B cell (primary cell): ENCODE measurements at regions not wholly inside any gene's neighbourhood (a gene's known extent, or its start where the extent isn't known, plus 50 kb on each side); places are given as distances from the start of the nearest gene placed in this dataset.

Source experiments
- ATAC-seq: fragments of 200-7000 bp; cut with Tn5 transposase; one replicate; pipeline ENCODE4 v1.10.0; 2021; ENCODE audit warnings: low read depth, mild to moderate bottlenecking, moderate number of reproducible peaks, moderate library complexity
- CTCF ChIA-PET: fragments of 350-600 bp; sonication (Branson Sonifier 250); formaldehyde crosslinking; loops from one replicate; lab custom pipeline; 2021; ENCODE audit warnings: antibody characterized with exemption, inconsistent platforms; lab: Charles Lee
- POLR2A ChIA-PET: fragments of 350-600 bp; sonication (Branson Sonifier 250); formaldehyde crosslinking; loops from one replicate; lab custom pipeline; 2021; ENCODE audit warnings: antibody characterized with exemption; lab: Charles Lee
- DNase-seq: peaks from one replicate; pipeline ENCODE4 v3.0.0; 2013
- H2AFZ ChIP-seq: 2 replicates; pipeline ENCODE4 v1.6.1; 2012; ENCODE audit warnings: mild to moderate bottlenecking, low read depth, low read length; ENCODE audit not compliant: insufficient read depth, poor library complexity, severe bottlenecking
- H3K27ac ChIP-seq, 2 donors: 1 replicate in 1 of 2; 2 replicates in 1 of 2; pipeline ENCODE4 v1.5.1; 2012 to 2013; ENCODE audit warnings: low read length in 2 of 2, mild to moderate bottlenecking in 2 of 2, moderate library complexity in 1 of 2
- H3K27me3 ChIP-seq, 4 experiments: fragments of 200-600 bp in 1 of 4; sonication (generic) in 1 of 4; replicated peaks in 1 of 4; 1 replicate in 2 of 4; 2 replicates in 2 of 4; pipeline versions ENCODE4 v1.6.1 to v1.7.0; 2013 to 2016; ENCODE audit warnings: low read length in 3 of 4, mild to moderate bottlenecking in 2 of 4, mixed read lengths in 1 of 4, moderate library complexity in 1 of 4; ENCODE audit not compliant: insufficient read depth in 4 of 4, control insufficient read depth in 3 of 4; ENCODE audit errors: control extremely low read depth in 1 of 4
- H3K36me3 ChIP-seq, 2 experiments: replicated peaks in 1 of 2; 1 replicate in 1 of 2; 2 replicates in 1 of 2; pipeline versions ENCODE4 v1.6.1 to v1.7.1; 2013; ENCODE audit warnings: low read length in 1 of 2; ENCODE audit not compliant: insufficient read depth in 2 of 2, control insufficient read depth in 1 of 2; ENCODE audit errors: control extremely low read depth in 1 of 2, extremely low read depth in 1 of 2
- H3K4me1 ChIP-seq, 2 donors: fragments of 200-600 bp in 1 of 2; sonication (generic) in 1 of 2; 1 replicate in 1 of 2; 2 replicates in 1 of 2; pipeline versions ENCODE4 v1.5.1 to v1.6.1; 2013 to 2017; ENCODE audit warnings: low read length in 2 of 2; ENCODE audit not compliant: control insufficient read depth in 2 of 2, insufficient read depth in 2 of 2
- H3K4me2 ChIP-seq: replicated peaks from 2 replicates; pipeline ENCODE3; 2012; ENCODE audit warnings: mild to moderate bottlenecking, low read depth, low read length; ENCODE audit not compliant: poor library complexity, severe bottlenecking
- H3K4me3 ChIP-seq, 5 experiments: fragments of 200-600 bp in 1 of 5; sonication (generic) in 1 of 5; 1 replicate in 3 of 5; 2 replicates in 2 of 5; pipeline versions ENCODE4 v1.5.1 to v1.7.0; 2011 to 2016; ENCODE audit warnings: low read length in 4 of 5, mild to moderate bottlenecking in 4 of 5, low read depth in 2 of 5, control low read depth in 1 of 5, moderate library complexity in 1 of 5; ENCODE audit not compliant: insufficient read depth in 1 of 5; ENCODE audit errors: control extremely low read depth in 1 of 5, extremely low read depth in 1 of 5
- H3K79me2 ChIP-seq: fragments of 200-600 bp; sonication (generic); one replicate; pipeline ENCODE4 v1.6.0; 2016; ENCODE audit warnings: low read length; ENCODE audit not compliant: control insufficient read depth, insufficient read depth
- H3K9ac ChIP-seq: fragments of 200-600 bp; sonication (generic); 2 replicates; pipeline ENCODE4 v1.6.1; 2017; ENCODE audit warnings: mild to moderate bottlenecking, low read length, moderate library complexity
- H3K9me3 ChIP-seq, 3 donors: one replicate each; pipeline versions ENCODE4 v1.6.1 to v1.7.1; 2013; ENCODE audit warnings: low read length in 2 of 3; ENCODE audit not compliant: control insufficient read depth in 2 of 3, insufficient read depth in 1 of 3; ENCODE audit errors: control extremely low read depth in 1 of 3
- H4K20me1 ChIP-seq: 2 replicates; pipeline ENCODE4 v1.6.0; 2012; ENCODE audit warnings: mild to moderate bottlenecking, low read length; ENCODE audit not compliant: insufficient read depth, control insufficient read depth, poor library complexity, severe bottlenecking
- H3K27ac Mint-ChIP-seq: one replicate; pipeline ENCODE4 v1.8.0; 2021; ENCODE audit warnings: mixed read lengths
- H3K27me3 Mint-ChIP-seq: one replicate; pipeline ENCODE4 v1.8.0; 2021; ENCODE audit warnings: mixed read lengths
- H3K4me1 Mint-ChIP-seq: one replicate; pipeline ENCODE4 v1.8.0; 2021; ENCODE audit warnings: mixed read lengths
- H3K4me3 Mint-ChIP-seq: one replicate; pipeline ENCODE4 v1.8.0; 2021; ENCODE audit warnings: mixed read lengths
- H3K9me3 Mint-ChIP-seq: one replicate; pipeline ENCODE4 v1.8.0; 2022; ENCODE audit warnings: mixed read lengths; ENCODE audit not compliant: insufficient read depth
- CTCF ChIP-seq: fragments of 200-600 bp; IDR thresholded peaks from one replicate; pipeline ENCODE4 v1.8.0; 2022; ENCODE audit warnings: antibody characterized with exemption, mild to moderate bottlenecking
- EZH2 ChIP-seq: IDR thresholded peaks from 2 replicates; pipeline ENCODE4 v1.6.1; 2012; ENCODE audit warnings: borderline replicate concordance, low read depth, mild to moderate bottlenecking, moderate library complexity, low read length; ENCODE audit not compliant: insufficient read depth, poor library complexity, severe bottlenecking
- WGBS: methylation state at CpG from one replicate; pipeline ENCODE4 v1.1.5; 2013; ENCODE audit warnings: missing lambda C conversion rate; ENCODE audit not compliant: insufficient coverage; 5-methylcytosine and 5-hydroxymethylcytosine counted together
- intact Hi-C: fragments of 100-400 bp; cut with micrococcal nuclease; formaldehyde crosslinking; loops from one replicate; pipeline ENCODE4 v1.10.0; 2022

- intact Hi-C loops: no loop called here
- POLR2A ChIA-PET: no interaction called here
- Histone ChIP-seq H3K9me3 (no peaks in the 10 kb centered on the region), H3K27me3 (no peaks in the 10 kb centered on the region), H3K79me2 (no peaks in the 10 kb centered on the region), H3K4me3 (no peak overlapping the region), H3K9ac (no peak overlapping the region), H3K36me3 (no peaks in the 10 kb centered on the region), H3K4me2 (no peak overlapping the region), H2AFZ (no peak overlapping the region), H3K27ac (no peak overlapping the region), H3K4me1 (no peaks in the 10 kb centered on the region), H4K20me1 (no peaks in the 10 kb centered on the region)
- no peaks in the 10 kb centered on the region for H3K4me1 Mint-ChIP-seq
- H3K27me3 Mint-ChIP-seq: no peaks in the 10 kb centered on the region
- TF ChIP-seq EZH2 (no peak), CTCF (no peak)
- H3K9me3 Mint-ChIP-seq: no peaks in the 10 kb centered on the region
- H3K4me3 Mint-ChIP-seq: no peak overlapping the region
- H3K27ac Mint-ChIP-seq: no peak overlapping the region
- DNase-seq: no peak
- WGBS: 0% methylated on average over 1 of the region's 1 CpG
- CTCF ChIA-PET: no interaction called here
- no peak for ATAC-seq
Measured at GRCh38 chr4:120232050-120232449, 165.4 kb upstream of the MAD2L1 start.

- POLR2A ChIA-PET: no interaction called here
- no peak overlapping the region for H2AFZ ChIP-seq
- no peak overlapping the region for H3K4me2 ChIP-seq
- H3K79me2 ChIP-seq: no peaks in the 10 kb centered on the region
- H3K36me3 ChIP-seq: no peaks in the 10 kb centered on the region
- ATAC-seq: no peak
- H3K4me3 ChIP-seq: no peak overlapping the region
- Mint-ChIP-seq H3K9me3 (peaks cover 2% of the 10 kb centered on the region), H3K4me3 (no peak overlapping the region), H3K27me3 (no peaks in the 10 kb centered on the region), H3K4me1 (no peaks in the 10 kb centered on the region), H3K27ac (no peak overlapping the region)
- TF ChIP-seq CTCF (no peak), EZH2 (no peak)
- no peaks in the 10 kb centered on the region for H4K20me1 ChIP-seq
- H3K27me3 ChIP-seq: no peaks in the 10 kb centered on the region
- intact Hi-C loops: no loop called here
- no peak for DNase-seq
- no peaks in the 10 kb centered on the region for H3K9me3 ChIP-seq
- no peak overlapping the region for H3K27ac ChIP-seq
- no CpG with 5 or more reads among the region's 1 CpG for WGBS
- CTCF ChIA-PET: no interaction called here
- no peak overlapping the region for H3K9ac ChIP-seq
- H3K4me1 ChIP-seq: no peaks in the 10 kb centered on the region
Measured at GRCh38 chr4:120228086-120228485, 161.4 kb upstream of the MAD2L1 start.
